HEK293T (cell line): ENCODE measurements at regions not wholly inside any gene's neighbourhood (a gene's known extent, or its start where the extent isn't known, plus 50 kb on each side); places are given as distances from the start of the nearest gene placed in this dataset.

Source experiments
- ELF4 ChIP-seq: fragments of 450-650 bp; IDR thresholded peaks from 2 replicates; pipeline ENCODE4 v1.6.1; 2017; ENCODE audit warnings: antibody characterized with exemption
- FOXA1 ChIP-seq: fragments of 450-650 bp; IDR thresholded peaks from 2 replicates; pipeline ENCODE4 v1.6.1; 2016; ENCODE audit warnings: mild to moderate bottlenecking
- FOXK2 ChIP-seq: fragments of 450-650 bp; IDR thresholded peaks from 2 replicates; pipeline ENCODE4 v1.6.1; 2016; ENCODE audit warnings: mild to moderate bottlenecking
- SP1 ChIP-seq: fragments of 450-650 bp; IDR thresholded peaks from 2 replicates; pipeline ENCODE4 v1.6.1; 2017
- TARDBP ChIP-seq: fragments of 450-650 bp; IDR thresholded peaks from 2 replicates; pipeline ENCODE4 v1.6.1; 2016

GRCh38 chr3:127065561-127066290 lies 82.8 kb downstream of the PLXNA1 start:
- TF ChIP-seq SP1 (no peak), TARDBP (no peak), FOXK2 (no peak), ELF4 (no peak), FOXA1 (no peak)
